ENCODE measurements at regions not wholly inside any gene's neighbourhood (a gene's known extent, or its start where the extent isn't known, plus 50 kb on each side); places are given as distances from the start of the nearest gene placed in this dataset.
A peak's percentile ranks its signal among the peaks of the same experiment; 100 is the strongest.

DNA sequence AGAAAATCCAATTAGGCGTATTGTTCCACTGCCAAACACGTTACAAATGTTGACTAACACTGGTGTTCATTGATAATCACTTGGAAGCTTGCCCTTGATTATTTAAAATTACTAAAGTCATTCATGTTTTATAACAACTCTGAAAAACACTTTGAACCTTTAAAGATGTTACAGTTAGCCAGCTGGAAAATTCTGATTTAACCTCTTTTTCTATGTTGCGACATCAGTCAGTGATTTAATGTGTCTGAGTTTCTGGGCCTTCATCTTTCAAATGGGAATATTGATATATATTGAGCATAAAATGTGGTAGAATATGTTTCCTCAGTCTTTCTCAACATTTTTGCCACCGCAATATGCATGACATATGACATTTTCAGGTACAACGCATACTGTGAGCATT lies 274.1 kb upstream of the TENM3 start:
- no peak for DNase-seq

GRCh38 chr4:181970366-181970765 lies 272.8 kb upstream of the TENM3 start:
- DNase-seq: no peak

DNA sequence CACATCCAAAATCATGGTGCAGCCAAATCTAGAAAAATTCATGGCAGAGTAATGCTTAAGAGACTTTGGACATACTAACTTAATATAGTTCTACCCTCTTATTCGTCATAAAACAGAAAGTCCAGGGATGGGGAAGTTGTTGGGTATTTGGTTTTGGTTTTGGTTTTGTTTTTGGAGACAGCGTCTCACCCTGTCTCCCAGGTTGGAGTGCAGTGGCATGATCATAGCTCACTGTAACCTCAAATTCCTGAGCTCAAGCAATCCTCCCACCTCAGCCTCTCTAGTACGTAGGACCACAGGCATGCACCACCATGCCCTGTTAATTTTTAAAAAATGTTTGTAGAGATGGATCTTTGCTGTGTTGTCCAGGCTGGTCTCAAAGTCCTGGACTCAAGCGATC lies 271.8 kb upstream of the TENM3 start:
- DNase-seq: peak; percentile 5

DNA sequence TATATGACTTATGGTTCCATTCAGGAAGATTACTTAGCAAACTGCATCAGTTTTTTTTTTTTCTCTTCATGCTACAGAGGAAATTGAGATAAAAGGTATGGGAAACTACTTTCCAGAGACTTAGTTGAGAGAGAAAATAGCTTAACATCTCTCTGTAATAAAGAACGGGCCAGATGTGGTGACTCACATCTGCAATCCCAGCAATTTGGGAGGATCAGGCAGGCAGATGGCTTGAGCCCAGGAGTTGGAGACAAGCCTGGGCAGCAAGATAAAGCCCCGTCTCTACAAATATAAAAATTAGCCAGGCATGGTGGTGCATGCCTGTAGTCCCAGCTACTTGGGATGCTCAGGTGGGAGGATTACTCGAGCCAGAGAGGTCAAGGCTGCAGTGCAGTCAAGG lies 271.2 kb upstream of the TENM3 start:
- DNase-seq: no peak

DNA sequence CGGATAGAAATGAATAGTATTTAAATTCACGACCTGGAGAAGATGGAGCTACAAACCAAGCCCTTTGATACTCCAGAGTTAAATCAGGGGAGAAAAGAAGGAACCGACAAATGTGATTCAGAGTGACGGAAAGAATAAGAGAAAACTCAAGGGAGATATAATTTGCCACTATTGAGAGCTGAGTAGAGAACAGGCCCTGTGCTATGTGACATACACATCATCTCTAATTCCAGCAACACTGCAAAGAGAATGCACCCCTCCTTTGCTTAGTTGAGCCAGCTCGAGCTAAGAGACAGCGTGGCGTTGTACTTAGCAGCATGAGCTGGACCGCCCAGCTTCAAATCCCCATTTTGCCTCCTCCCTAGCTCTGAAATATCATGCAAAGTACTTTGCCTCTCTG lies 266.4 kb upstream of the TENM3 start:
- DNase-seq: no peak

- DNase-seq: no peak
Measured at GRCh38 chr4:181982437-181982836, 260.8 kb upstream of the TENM3 start.

DNA sequence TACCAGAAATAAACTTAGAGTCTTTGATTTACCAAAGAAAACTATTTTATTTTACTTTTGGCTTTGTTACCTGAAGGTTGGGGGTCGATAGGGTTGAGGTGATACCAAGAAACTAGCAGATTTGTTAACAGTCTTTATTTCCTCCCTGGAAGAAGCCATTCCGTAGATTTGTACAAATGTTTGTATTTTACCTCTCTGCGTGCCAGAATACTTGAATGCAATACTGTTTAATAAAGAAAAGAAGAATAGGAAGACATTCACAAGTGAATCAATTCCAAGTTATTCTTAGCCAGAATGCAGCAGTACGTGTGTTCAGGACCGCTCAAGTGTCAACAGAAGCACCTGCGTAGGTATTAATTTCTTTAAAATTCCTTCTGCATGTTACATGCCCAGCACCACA lies 260.3 kb upstream of the TENM3 start:
- no peak for DNase-seq

- DNase-seq: no peak
Measured at GRCh38 chr4:181987392-181987791, 255.8 kb upstream of the TENM3 start.

DNA sequence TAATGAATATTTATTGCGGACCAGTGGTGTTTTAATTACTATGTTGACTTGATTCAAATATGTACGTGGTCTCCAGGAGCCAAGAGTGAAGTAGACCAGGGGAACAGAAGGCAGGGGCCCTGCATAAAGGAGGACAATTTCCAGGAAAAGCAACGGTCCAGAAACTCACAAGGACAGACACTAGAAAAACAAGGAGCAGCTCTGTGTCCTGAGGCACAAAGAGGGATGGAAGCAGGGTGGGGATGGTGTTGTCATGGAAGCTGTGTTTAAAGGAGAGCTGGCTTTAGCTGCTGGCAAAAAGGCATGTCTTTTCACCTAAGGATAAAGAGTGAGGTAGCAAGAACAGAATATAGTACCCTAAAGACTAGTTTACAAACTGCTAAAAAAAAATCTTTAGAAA lies 254.1 kb upstream of the TENM3 start:
- DNase-seq: no peak

DNA sequence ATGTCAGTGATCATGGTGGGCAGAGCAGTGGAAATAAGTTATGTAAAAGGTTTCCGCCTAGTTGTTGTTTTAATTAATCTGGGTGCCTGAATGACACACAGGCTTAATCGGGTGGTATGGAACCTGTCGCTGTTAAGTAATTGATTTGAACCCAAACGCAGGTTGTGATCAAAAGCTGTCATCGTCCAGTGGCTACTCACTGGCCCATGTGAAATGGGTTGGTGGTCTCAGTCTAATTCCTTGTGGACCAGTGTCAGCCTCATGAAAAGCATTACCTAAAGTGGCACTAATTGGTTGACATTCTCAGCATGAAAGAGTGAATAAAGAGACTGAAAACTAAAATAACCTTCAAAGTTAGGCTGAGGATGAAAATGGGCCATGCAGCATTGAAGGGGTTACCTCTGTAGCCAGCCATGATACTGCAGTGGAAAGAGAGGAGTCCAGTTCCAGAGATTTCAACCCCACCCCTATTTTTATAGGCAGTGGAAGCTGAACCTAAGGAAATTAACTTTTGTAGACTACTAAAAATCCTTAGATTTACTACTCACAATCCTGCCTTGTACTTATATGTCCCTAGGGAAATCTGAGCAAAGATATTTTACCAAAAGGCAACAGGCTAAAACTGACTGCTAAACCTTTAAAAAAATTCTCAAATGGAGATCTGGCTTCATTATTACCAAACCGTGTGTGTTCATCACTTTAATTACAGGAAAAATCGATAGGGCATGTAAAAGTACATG lies 251.7 kb upstream of the TENM3 start:
- no peak for DNase-seq

- no peak for DNase-seq
Measured at GRCh38 chr4:181998398-181999295, 244.6 kb upstream of the TENM3 start.

DNA sequence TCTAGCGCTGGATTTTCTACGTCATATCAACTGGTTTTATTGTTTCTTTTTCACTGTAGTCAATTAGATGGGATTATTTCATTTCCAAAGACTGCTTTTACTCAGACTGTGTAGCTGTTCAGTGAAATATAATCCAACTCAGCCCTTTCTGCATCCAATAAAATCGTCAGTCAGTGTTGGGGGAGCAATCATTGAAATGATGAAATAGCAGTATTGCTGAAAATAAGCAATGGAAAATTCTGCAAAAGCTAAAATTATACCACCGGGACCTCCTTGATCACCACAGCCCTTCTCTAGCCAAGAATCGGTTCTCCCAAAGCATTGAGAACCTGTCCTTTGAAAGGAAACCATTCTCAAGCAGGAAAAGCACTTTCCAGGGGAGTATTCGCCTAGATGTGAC lies 243.1 kb upstream of the TENM3 start:
- no peak for DNase-seq

DNA sequence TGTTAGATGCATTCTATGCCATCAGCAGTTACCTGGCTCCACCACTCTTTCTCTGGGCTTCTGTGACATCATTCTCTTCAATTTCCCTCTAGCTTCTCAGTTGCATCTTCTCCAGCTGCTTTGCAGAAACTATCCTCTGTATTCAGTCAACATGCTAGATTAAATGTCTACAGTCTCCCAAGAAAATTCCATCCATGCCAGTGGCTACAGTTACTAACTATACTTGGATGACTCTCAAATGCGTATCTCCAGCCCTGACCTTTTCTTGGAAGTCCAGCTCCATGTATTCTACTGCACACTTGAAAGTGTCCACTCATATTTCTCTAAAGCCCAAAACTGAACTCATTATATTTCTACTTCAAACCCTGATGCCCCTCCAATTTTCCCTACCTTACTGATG lies 232.3 kb upstream of the TENM3 start:
- no peak for DNase-seq

- DNase-seq: no peak
Measured at GRCh38 chr4:182014164-182014563, 229.0 kb upstream of the TENM3 start.

GRCh38 chr4:182015014-182015413 lies 228.2 kb upstream of the TENM3 start:
- no peak for DNase-seq

DNA sequence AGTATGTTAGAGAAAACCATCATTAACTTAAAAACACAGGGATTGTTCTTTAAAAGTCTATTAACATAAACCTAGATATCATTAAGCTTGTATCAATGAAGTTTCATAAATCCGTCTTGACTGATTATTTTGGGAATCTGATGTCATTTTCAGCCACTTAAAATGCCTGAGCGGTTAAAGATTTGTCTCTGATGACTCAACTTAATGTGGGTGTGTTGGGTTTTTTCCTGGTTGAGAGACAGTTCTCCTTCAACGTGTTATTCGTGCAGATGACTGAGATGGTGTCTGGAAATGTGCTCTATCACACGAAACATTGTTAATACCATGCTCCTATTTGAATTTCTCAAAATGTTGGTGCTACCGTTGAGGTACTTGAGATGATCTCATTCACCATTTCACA lies 227.3 kb upstream of the TENM3 start:
- no peak for DNase-seq

DNA sequence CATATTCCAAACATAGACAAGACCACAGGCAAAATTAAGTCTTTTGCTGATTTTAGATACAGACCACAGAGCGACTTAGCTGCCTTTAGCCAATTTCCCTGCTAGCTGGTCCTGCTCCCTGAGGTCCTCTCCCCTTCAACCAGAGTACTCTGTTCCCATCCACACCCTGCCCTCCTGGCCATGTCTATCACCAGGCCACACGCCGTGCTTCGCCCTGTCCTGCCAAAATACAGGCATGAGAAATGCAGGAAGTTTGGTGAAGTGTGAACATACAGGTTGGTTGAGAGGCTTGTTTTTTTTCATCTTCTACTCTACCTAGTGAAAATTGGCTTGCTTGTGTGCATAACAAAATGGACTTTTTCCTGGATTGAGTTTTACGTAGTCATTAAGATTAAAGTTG lies 226.2 kb upstream of the TENM3 start:
- DNase-seq: no peak

GRCh38 chr4:182018691-182019090 lies 224.5 kb upstream of the TENM3 start:
- no peak for DNase-seq

DNA sequence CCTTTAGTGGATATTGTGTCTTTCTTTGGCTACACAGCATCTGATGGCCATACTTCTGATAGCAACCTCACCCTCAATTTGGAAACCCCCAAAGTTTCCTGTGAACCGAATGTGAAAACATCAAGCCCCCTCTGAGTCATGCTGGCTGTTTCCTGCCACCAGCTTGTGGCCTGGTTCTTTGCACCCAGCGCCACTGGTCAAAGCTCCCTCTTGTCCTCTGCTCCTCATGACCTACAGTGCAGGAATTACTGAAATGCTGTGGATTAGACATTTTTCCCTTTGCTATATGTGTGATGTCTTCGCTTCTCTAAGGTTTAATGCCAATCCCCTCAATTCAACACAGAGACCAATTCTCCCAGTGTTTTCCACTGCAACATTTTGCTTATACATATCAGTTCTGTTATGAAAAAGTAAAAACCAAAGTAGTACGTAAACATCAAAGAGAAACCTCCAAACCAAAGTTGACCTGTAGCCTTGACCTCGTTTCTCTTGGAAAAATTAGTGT lies 224.0 kb upstream of the TENM3 start:
- no peak for DNase-seq

- no peak for DNase-seq
Measured at GRCh38 chr4:182022909-182023308, 220.3 kb upstream of the TENM3 start.

- DNase-seq: no peak
Measured at GRCh38 chr4:182023469-182023868, 219.7 kb upstream of the TENM3 start.

DNA sequence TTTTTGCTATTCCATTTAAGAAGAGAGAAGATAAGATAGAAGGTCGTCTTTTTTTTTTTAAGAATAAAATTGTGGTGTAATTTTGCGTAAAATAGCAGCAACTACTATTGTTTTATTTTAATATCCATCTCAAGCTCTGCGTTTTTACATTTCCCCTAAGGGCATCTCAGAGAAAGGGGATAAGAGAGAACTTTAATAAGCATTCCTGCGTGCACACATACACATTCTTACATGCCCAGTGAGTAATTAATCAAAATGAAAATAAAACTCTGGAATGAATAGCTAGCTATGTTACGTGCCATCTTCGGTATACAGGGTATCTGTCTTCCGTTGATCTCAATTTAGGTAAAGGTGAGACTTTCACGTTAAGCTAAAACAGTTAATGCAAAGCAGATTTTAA lies 200.3 kb upstream of the TENM3 start:
- no peak for DNase-seq

- no peak for DNase-seq
Measured at GRCh38 chr4:182048871-182049270, 194.3 kb upstream of the TENM3 start.

GRCh38 chr4:182056866-182057265 lies 186.3 kb upstream of the TENM3 start:
- DNase-seq: no peak
